ENCODE measurements at regions not wholly inside any gene's neighbourhood (a gene's known extent, or its start where the extent isn't known, plus 50 kb on each side); places are given as distances from the start of the nearest gene placed in this dataset.

DNA sequence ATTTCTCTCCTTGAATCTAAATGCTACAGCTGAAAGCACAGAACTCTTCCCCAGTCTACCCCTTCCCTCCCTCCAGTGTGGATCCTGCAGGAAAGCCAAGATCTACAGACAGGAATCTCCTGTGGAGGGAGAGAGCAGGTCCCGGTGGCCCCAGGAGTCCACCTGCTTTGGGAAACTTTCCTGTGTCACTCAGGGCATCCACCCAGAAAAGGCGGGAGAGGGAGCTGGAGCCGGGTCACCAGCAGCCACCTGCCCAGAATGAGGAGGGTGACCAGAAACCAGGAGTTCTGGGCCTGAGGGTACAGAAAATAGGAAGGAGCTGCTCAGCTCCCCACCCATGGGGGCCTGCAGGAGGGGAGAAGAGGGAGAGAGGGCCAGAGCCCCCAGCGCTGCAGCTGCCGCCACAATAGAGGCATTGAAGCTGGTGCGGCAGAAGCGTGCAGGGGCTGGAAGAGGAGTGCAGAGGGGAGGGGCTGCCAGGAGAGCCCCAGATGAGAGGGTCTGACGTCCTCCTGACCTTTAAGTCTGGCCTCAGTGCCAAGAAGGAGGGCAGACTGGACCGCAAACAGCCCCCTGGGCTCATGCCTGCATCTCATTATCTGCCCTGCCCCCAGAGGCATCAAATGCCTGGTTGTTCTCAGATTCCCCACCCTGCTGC is 56.3 kb upstream of the TMEM72 start:
- no peak for DNase-seq (ENCODE audit: low read depth)

DNA sequence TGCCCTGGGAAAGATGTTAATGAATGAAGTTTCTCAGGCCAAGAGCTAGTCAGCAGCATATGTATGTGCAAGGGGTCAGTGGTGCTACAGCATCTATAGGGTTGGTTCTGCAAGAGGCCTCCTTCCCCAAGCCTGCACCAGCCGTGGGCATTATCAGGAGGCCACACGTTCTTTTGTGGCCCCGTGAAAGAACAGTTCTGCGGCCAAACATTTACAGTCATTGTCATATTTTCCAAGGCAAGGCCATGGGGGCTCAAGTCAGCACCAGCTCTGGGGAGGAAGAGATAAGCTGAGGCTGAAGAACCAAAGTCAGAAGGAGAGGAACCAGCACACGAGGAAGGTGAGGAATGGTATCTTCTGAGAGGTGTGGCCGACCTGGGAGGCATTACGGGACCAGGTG is 54.4 kb upstream of the TMEM72 start:
- no peak for DNase-seq (ENCODE audit: low read depth)

DNA sequence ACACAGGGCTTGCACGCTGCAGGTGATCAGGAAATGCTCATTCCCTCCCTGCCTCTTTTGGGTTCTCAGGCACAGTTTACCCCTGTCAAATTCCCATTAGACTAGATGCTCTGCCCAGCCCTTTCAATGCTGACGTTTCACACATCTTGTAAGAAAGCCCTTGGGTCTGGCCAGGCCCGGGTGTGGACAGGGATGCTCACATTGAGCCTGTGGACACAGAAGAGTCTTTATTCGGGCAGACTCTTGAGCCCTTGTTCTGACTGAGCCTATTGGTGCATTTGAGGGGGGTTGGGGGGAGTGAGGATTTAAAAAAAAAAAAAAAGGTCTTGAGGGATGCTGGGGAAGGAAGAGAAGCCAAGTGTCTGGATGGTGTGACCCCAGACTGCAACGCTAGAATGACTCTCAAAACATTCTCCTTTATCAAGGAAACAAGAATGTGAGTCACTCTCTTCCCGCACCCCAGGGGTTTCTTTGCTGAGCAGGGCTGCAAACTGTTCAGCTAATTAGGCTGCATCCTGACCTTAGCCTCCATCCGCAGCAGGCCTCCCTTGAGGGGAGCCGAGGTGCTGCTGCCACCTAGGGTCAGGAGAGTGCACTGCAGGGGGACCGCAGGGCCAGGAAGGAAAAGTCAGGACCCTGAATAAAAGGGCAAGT is 53.6 kb upstream of the TMEM72 start:
- peak; percentile 94 for DNase-seq (ENCODE audit: low read depth)

DNA sequence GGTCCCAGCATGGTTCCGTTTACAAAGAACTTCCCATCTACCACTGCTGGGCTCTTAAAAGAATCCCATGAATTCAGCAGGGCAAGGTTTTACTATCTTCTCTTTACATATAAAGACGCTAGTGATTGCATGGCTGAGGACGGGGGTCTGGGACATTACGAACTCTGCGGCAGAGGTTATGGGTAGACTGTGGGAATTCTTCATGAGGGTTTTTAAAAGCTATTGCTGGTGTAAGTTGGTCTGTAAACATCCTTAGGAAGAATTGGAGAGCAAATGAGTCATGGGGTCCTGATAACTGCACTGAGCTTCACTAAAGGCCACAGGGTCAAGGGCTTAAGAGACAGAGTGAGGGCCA is 53.1 kb upstream of the TMEM72 start:
- DNase-seq (ENCODE audit: low read depth): no peak

DNA sequence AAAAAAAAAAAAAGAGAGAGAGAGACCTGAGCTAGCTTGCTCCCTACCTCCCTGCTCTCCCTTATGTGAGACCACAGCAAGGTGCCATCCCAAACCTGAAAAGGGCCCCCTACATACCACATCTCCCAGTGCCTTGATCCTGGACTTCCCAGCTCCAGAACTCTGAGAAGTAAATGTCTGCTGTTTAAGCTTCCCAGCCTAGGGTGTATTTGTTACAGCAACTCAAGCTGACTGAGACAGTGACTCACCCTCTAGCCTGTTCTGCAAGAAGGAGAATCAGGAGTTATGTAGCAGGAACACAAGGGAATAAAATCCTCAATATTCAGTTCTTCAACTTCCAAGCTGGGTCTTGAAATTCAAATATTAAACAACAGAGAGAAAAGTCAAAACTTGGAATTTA is 52.1 kb upstream of the TMEM72 start:
- peak; percentile 39 for DNase-seq (ENCODE audit: low read depth)

DNA sequence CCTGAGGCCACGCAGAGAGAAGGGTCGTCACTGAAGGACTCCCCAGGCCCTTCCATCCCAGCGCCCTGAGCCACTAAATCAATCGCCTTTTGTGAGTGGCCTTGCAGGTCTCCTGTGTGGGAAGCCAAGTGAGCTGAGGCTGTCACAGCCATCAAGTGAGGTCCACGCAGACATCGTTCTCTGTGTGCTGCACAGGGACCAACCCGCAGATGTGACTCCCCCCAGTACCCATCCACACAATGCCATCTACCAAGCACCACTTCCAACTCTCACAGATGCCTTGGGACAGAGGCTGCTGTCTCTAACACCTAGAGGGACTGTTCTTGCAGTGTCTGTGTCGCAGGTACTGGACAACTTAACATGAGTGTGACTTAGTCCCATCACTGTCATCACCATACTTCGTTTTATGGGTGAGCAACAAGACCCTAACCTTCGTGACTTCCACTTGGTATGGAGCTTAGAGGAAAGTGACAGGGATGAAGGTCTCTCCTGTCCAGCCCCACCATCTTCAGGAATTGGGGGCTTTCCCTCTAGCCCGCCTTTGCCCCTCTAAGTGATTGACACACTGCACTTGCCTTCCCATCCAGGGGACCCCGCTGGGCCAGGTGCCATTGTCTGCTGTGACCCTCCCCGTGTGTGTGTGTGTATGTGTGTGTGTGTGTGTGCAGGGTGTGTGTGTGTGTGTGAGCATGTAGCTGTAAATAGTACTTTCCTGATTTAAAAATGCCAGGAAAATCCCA is 51.4 kb upstream of the TMEM72 start:
- no peak for DNase-seq (ENCODE audit: low read depth)

DNA sequence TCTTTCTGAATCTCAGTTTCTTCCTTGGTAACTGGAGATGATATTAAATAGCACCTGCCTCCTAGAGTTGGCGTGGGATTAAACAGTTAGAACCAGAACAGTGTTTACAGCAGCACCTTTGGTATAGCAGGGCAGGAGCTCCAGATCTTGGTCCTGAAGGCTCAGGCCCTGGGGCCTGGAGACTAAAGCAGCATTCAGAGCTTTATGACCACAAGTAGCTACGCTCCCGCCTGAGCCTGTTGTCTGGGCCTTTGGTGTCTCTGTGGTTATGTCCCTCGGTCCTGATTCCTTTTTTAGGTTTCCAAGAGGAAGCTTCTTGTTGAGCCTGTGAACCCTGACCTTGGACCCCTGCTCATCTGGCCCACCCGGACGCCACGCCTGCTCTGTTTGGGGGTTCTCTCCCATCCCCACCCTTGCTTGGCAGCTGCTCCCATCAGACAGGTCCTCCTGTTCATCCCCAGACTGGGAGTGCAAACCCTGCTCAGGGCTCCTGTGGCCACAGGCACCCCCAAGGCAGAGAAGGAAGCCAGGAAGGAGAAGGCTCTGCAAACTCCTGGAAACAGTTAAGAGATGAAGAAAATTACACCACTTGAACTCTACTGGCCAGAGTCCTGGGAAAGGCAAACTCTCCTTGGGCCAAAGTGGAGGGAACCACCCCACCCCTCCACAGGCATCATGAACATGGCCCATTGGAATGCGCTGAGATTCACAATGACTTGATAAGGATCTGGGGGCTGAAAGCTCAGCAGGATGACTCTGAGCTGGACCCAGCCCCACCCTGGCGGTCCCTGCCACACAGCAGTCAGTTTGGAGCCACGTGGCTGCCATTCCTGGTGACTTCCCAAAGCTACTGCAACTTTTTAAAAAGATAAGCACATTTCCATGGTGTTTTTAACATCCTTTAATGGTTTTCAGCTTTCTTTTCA is 50.1 kb upstream of the TMEM72 start:
- DNase-seq (ENCODE audit: low read depth): peak; percentile 97
